ENCODE measurements at regions not wholly inside any gene's neighbourhood (a gene's known extent, or its start where the extent isn't known, plus 50 kb on each side); places are given as distances from the start of the nearest gene placed in this dataset.

DNA sequence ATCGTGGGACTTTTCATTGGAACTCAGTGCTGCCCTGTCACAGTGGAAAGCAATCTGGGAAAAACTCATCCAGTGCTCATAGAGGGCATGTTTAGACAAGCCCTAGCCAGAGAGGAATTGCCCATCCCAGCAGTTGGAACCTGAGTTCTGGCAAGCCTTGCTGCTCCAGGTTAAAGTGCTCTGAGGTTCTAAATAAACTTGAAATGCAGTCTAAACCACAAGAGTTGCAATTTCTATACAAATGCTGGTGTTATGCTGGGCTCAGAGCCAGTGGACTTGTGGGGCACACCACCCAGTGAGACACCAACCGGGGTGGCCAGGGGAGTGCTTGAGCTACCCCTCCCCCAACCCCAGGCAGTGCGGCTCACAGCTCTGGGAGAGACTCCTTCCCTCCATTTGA lies 142.8 kb upstream of the PPP1R2C start:
- TF ChIP-seq POLR2A (IDR thresholded peaks at IDR 0.05; ENCODE audit: low read length) (no peak), GATA1 (IDR thresholded peaks at IDR 0.05; ENCODE audit: low read depth, low read length) (no peak)

All from erythroblast (primary cell).